ENCODE measurements at regions not wholly inside any gene's neighbourhood (a gene's known extent, or its start where the extent isn't known, plus 50 kb on each side); places are given as distances from the start of the nearest gene placed in this dataset.

GRCh38 chr1:234720709-234721441, 110.9 kb upstream of the IRF2BP2 start:
- peak overlapping the region; percentile 99 for H3K27ac ChIP-seq
- no peak for DNase-seq (ENCODE audit: low read depth, low spot score)

- no peak overlapping the region for H3K27ac ChIP-seq
- DNase-seq (ENCODE audit: low read depth, low spot score) = no peak
Measured at GRCh38 chr1:234719454-234720251, 109.7 kb upstream of the IRF2BP2 start.

GRCh38 chr1:234718496-234719453, 108.8 kb upstream of the IRF2BP2 start:
- DNase-seq (ENCODE audit: low read depth, low spot score) = no peak

GRCh38 chr1:234716908-234717375, 107.0 kb upstream of the IRF2BP2 start:
- no peak for DNase-seq (ENCODE audit: low read depth, low spot score)
- no peak overlapping the region for H3K27ac ChIP-seq

More at GRCh38 chr1:234718496-234719453, 108.8 kb upstream of the IRF2BP2 start:
- no peak overlapping the region for H3K27ac ChIP-seq

- no peak overlapping the region for H3K27ac ChIP-seq
- no peak for DNase-seq (ENCODE audit: low read depth, low spot score)
Measured at GRCh38 chr1:234715252-234716014, 105.5 kb upstream of the IRF2BP2 start.

GRCh38 chr1:234713859-234714258, 103.9 kb upstream of the IRF2BP2 start:
- DNase-seq (ENCODE audit: low read depth, low spot score) = no peak
- no peak overlapping the region for H3K27ac ChIP-seq

- DNase-seq (ENCODE audit: low read depth, low spot score) = no peak
Measured at GRCh38 chr1:234713440-234713839, 103.5 kb upstream of the IRF2BP2 start.

GRCh38 chr1:234712891-234713305, 102.9 kb upstream of the IRF2BP2 start:
- DNase-seq (ENCODE audit: low read depth, low spot score) = no peak
- H3K27ac ChIP-seq = no peak overlapping the region

More at GRCh38 chr1:234713440-234713839, 103.5 kb upstream of the IRF2BP2 start:
- no peak overlapping the region for H3K27ac ChIP-seq

DNA sequence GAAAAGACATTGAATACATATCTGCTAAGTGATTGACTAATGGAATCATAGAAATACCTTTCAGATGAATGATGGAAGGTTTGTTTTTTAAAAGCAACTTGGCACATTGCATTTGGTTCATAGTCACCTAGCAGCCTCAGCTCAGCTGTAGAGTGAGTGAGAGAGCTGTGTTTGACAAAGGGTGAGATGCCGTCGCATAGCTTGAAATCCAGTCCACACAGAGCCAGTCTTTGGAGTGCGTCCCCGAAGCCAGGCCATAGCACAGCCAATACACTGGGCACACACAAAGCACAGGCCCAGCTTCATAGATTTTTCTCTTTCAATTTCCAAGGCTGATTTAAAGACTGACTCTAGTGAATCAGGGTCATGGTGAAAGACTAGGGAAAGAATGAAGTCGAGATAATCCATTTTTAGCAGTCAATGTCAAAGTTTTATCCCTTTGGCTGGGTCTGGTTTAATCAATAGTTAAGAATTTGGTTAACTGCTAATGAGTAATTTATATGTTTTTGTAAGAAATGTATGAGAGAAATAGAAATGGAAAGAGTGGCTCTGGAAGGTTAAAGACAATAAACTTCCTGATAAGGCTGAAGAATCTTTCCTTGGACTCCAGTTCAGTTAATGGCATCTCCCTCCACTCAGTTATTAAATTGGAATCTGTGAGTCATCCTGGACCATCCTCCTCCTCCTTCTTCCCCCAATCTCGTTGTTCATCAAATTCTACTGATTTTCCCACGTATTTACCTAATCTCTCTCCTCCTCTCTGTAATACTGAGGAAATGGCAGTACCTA, 101.2 kb upstream of the IRF2BP2 start:
- no peak for DNase-seq (ENCODE audit: low read depth, low spot score)
- no peak overlapping the region for H3K27ac ChIP-seq

GRCh38 chr1:234710381-234710780, 100.4 kb upstream of the IRF2BP2 start:
- DNase-seq (ENCODE audit: low read depth, low spot score) = no peak
- H3K27ac ChIP-seq = peak overlapping the region; percentile 71

- H3K27ac ChIP-seq = peak overlapping the region; percentile 71
Measured at GRCh38 chr1:234709473-234710228, 99.7 kb upstream of the IRF2BP2 start.

GRCh38 chr1:234708700-234709395, 98.9 kb upstream of the IRF2BP2 start:
- no peak for DNase-seq (ENCODE audit: low read depth, low spot score)
- H3K27ac ChIP-seq = peak overlapping the region; percentile 71

More at GRCh38 chr1:234709473-234710228, 99.7 kb upstream of the IRF2BP2 start:
- DNase-seq (ENCODE audit: low read depth, low spot score) = no peak

DNA sequence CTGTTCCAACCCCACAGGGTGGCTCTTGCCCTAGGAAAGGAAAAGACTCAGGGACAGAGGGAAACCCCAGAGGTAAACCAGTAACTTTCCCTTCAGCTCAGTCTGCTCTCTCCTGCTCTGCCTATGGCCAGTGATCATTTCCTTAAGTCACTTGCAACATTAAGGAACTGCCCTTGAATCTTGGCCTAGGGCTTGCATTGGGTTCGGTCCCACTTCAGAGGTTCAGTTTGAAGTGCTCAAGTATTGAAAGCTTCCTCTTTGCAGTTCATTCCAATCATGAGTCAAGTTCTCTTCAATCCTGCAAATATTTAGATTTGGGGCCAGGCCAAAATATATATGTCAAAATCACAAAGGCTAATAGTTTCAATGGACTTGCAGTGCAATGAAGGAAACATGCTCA, 97.7 kb upstream of the IRF2BP2 start:
- peak overlapping the region; percentile 71 for H3K27ac ChIP-seq
- DNase-seq (ENCODE audit: low read depth, low spot score) = no peak

GRCh38 chr1:234706931-234707330, 97.0 kb upstream of the IRF2BP2 start:
- no peak for DNase-seq (ENCODE audit: low read depth, low spot score)
- H3K27ac ChIP-seq = no peak overlapping the region

DNA sequence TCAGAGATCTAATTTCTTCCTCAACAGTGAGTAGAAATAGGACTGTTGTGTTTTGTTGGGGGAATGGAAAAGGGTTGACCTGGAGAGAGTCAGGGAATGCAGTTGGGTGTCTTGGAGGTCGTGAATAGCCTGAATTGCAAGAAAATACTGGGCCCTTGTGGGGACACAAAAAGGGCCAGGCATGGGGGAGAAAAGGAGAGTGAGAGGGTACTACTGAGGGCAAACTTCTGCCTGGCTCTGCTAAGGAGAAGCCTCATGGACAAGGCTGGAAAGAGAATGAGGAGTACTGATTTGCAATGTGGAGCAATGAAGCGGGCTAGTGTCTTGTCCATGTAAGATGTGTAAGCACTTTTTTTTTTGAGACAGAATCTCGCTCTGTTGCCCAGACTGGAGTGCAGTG, 96.2 kb upstream of the IRF2BP2 start:
- H3K27ac ChIP-seq = no peak overlapping the region
- no peak for DNase-seq (ENCODE audit: low read depth, low spot score)

GRCh38 chr1:234705615-234706014, 95.6 kb upstream of the IRF2BP2 start:
- no peak overlapping the region for H3K27ac ChIP-seq
- no peak for DNase-seq (ENCODE audit: low read depth, low spot score)

DNA sequence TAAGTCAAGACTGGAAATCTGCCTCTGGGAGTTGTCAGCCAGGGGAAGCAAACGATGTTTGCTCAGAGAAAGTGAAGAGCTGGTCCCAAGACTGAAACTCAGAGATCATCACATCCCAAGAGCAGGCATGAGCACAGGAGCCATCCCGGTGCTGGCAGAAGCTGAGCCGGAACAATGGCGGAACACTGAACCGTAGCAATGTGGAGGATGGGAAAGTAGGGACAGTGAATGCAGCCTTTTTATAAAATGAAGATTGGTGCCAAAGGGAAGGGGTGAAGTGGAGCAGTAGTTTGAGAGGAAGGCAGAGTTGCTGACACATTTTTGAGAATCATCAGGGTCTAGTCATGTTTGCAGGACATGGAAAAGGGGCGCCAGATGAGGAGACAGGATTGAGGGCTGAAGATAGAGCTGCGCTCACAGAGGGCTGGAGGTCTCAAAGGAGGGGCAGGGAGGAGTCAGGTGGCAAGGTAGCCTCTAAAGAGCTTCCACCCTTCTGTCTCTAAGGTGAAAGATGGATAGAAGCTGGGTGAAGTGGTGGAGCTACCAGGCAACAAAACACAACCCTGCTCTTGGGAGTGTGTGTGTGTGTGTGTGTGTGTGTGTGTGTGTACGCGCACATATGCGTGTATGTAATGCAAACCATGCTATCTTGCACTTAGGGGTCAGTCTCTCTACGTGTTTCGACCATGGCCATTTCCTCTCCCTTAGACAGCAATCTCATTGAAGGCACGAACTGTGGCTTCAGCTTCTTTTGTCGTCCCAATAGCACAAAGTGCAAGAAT, 94.3 kb upstream of the IRF2BP2 start:
- H3K27ac ChIP-seq = no peak overlapping the region
- no peak for DNase-seq (ENCODE audit: low read depth, low spot score)

Data from epithelial cell of prostate (primary cell).